ENCODE measurements at regions not wholly inside any gene's neighbourhood (a gene's known extent, or its start where the extent isn't known, plus 50 kb on each side); places are given as distances from the start of the nearest gene placed in this dataset.

DNA sequence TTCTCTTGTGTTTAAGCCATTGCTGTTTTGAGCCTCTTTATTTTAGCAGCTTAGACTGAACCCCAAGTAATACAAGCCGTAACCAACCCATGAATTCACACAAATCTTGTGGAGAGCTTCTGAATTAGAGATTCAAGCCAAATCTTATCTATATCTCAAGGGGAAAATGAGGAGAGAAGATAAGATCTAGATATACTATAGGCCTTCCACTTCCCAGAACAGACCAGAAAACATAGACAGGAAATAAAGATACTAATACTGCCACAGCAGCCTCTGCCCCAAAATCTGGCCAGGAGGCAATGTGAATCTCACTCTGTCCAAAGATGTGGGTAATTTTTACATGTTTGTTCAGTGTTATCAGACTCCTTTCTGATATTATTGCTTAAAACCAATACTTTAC lies 307.2 kb downstream of the PTEN start:
- TF ChIP-seq EZH2 (IDR thresholded peaks at IDR 0.05; ENCODE audit: low read depth, low read length, severe bottlenecking) (no peak), POLR2A (IDR thresholded peaks at IDR 0.05; ENCODE audit: control extremely low read depth in 1 of 2, low read depth in 2 of 2, low read length in 2 of 2) (no peak), MAX (IDR thresholded peaks at IDR 0.05) (no peak), FOSL1 (IDR thresholded peaks at IDR 0.05; ENCODE audit: insufficient read depth, low read depth, low read length) (no peak)
- TF ChIP-seq, protein P1, sequence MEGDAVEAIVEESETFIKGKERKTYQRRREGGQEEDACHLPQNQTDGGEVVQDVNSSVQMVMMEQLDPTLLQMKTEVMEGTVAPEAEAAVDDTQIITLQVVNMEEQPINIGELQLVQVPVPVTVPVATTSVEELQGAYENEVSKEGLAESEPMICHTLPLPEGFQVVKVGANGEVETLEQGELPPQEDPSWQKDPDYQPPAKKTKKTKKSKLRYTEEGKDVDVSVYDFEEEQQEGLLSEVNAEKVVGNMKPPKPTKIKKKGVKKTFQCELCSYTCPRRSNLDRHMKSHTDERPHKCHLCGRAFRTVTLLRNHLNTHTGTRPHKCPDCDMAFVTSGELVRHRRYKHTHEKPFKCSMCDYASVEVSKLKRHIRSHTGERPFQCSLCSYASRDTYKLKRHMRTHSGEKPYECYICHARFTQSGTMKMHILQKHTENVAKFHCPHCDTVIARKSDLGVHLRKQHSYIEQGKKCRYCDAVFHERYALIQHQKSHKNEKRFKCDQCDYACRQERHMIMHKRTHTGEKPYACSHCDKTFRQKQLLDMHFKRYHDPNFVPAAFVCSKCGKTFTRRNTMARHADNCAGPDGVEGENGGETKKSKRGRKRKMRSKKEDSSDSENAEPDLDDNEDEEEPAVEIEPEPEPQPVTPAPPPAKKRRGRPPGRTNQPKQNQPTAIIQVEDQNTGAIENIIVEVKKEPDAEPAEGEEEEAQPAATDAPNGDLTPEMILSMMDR (IDR thresholded peaks at IDR 0.05; ENCODE audit: control extremely low read depth in 1 of 3, insufficient read depth in 1 of 3, low read depth in 1 of 3, low read length in 3 of 3), result no peak

Measured in H1 (cell line).